ENCODE measurements at regions not wholly inside any gene's neighbourhood (a gene's known extent, or its start where the extent isn't known, plus 50 kb on each side); places are given as distances from the start of the nearest gene placed in this dataset.

- Histone ChIP-seq H3K4me1 (ENCODE audit: insufficient read depth, poor library complexity, severe bottlenecking) (no peaks in the 10 kb centered on the region), H3K27me3 (ENCODE audit: insufficient read depth, poor library complexity, severe bottlenecking) (no peaks in the 10 kb centered on the region), H3K27ac (ENCODE audit: poor library complexity, severe bottlenecking) (no peak overlapping the region), H3K9me3 (ENCODE audit: severe bottlenecking) (no peaks in the 10 kb centered on the region), H3K36me3 (ENCODE audit: low read depth) (no peaks in the 10 kb centered on the region), H3K4me3 (ENCODE audit: severe bottlenecking) (no peak overlapping the region)
- no peak for DNase-seq (ENCODE audit: low spot score)
- TF ChIP-seq, protein P1, sequence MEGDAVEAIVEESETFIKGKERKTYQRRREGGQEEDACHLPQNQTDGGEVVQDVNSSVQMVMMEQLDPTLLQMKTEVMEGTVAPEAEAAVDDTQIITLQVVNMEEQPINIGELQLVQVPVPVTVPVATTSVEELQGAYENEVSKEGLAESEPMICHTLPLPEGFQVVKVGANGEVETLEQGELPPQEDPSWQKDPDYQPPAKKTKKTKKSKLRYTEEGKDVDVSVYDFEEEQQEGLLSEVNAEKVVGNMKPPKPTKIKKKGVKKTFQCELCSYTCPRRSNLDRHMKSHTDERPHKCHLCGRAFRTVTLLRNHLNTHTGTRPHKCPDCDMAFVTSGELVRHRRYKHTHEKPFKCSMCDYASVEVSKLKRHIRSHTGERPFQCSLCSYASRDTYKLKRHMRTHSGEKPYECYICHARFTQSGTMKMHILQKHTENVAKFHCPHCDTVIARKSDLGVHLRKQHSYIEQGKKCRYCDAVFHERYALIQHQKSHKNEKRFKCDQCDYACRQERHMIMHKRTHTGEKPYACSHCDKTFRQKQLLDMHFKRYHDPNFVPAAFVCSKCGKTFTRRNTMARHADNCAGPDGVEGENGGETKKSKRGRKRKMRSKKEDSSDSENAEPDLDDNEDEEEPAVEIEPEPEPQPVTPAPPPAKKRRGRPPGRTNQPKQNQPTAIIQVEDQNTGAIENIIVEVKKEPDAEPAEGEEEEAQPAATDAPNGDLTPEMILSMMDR (IDR thresholded peaks at IDR 0.05; ENCODE audit: poor library complexity, severe bottlenecking) = no peak
- ATAC-seq (ENCODE audit: low read depth) = no peak
Measured at GRCh38 chr1:95370691-95371562, 136.9 kb downstream of the RWDD3 start.

- H3K36me3 ChIP-seq (ENCODE audit: low read depth) = no peaks in the 10 kb centered on the region
- H3K27ac ChIP-seq (ENCODE audit: poor library complexity, severe bottlenecking) = no peak overlapping the region
- H3K9me3 ChIP-seq (ENCODE audit: severe bottlenecking) = no peaks in the 10 kb centered on the region
- no peak overlapping the region for H3K4me3 ChIP-seq (ENCODE audit: severe bottlenecking)
- H3K27me3 ChIP-seq (ENCODE audit: insufficient read depth, poor library complexity, severe bottlenecking) = no peaks in the 10 kb centered on the region
- H3K4me1 ChIP-seq (ENCODE audit: insufficient read depth, poor library complexity, severe bottlenecking) = no peaks in the 10 kb centered on the region
- no peak for DNase-seq (ENCODE audit: low spot score)
- TF ChIP-seq, protein P1 (IDR thresholded peaks at IDR 0.05; ENCODE audit: poor library complexity, severe bottlenecking) = no peak
- ATAC-seq (ENCODE audit: low read depth) = no peak
Measured at GRCh38 chr1:95371666-95372282, 137.8 kb downstream of the RWDD3 start.

DNA sequence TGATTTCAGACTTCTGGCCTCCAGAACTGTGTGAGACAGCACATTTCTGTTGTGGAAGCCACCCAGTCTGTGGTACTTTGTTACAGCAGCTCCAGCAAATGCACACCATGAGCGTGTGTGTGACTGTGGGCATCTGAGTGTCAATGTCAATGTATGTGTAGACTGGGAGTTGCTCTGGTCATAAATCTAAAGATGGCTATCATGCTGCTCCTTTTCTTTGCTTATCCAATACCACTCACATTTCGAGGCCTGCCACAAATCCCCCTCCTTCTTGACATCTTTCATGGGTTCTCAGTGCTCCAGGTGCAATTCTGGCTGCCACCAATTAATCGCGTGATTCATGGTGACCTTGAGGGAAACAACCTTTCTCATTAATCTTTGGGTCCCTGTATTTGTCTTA lies 141.2 kb downstream of the RWDD3 start:
- no peaks in the 10 kb centered on the region for H3K4me1 ChIP-seq (ENCODE audit: insufficient read depth, poor library complexity, severe bottlenecking)
- no peak for ATAC-seq (ENCODE audit: low read depth)
- no peaks in the 10 kb centered on the region for H3K9me3 ChIP-seq (ENCODE audit: severe bottlenecking)
- H3K27me3 ChIP-seq (ENCODE audit: insufficient read depth, poor library complexity, severe bottlenecking) = no peaks in the 10 kb centered on the region
- no peaks in the 10 kb centered on the region for H3K36me3 ChIP-seq (ENCODE audit: low read depth)
- no peak for DNase-seq (ENCODE audit: low spot score)
- TF ChIP-seq, protein P1 (IDR thresholded peaks at IDR 0.05; ENCODE audit: poor library complexity, severe bottlenecking) = no peak
- no peak overlapping the region for H3K27ac ChIP-seq (ENCODE audit: poor library complexity, severe bottlenecking)
- no peak overlapping the region for H3K4me3 ChIP-seq (ENCODE audit: severe bottlenecking)

GRCh38 chr1:95380909-95381308 lies 146.9 kb downstream of the RWDD3 start:
- H3K27me3 ChIP-seq (ENCODE audit: insufficient read depth, poor library complexity, severe bottlenecking) = no peaks in the 10 kb centered on the region
- TF ChIP-seq, protein P1 (IDR thresholded peaks at IDR 0.05; ENCODE audit: poor library complexity, severe bottlenecking) = no peak
- DNase-seq (ENCODE audit: low spot score) (no peak), ATAC-seq (ENCODE audit: low read depth) (no peak)
- H3K4me1 ChIP-seq (ENCODE audit: insufficient read depth, poor library complexity, severe bottlenecking) = no peaks in the 10 kb centered on the region
- H3K27ac ChIP-seq (ENCODE audit: poor library complexity, severe bottlenecking) = no peak overlapping the region
- no peak overlapping the region for H3K4me3 ChIP-seq (ENCODE audit: severe bottlenecking)
- H3K36me3 ChIP-seq (ENCODE audit: low read depth) = no peaks in the 10 kb centered on the region
- H3K9me3 ChIP-seq (ENCODE audit: severe bottlenecking) = no peaks in the 10 kb centered on the region
